T-helper 1 cell (primary cell): ENCODE measurements at regions not wholly inside any gene's neighbourhood (a gene's known extent, or its start where the extent isn't known, plus 50 kb on each side); places are given as distances from the start of the nearest gene placed in this dataset.
"Not testable (repeated sequence)": the region's sequence is repeated elsewhere in the genome, so short reads cannot be mapped to it uniquely, and the experiment has no call there.

Experiments
- DNase-seq, 5 donors: peaks; one replicate each; pipeline ENCODE4 v3.0.0-alpha.2; 2012 to 2020

DNA sequence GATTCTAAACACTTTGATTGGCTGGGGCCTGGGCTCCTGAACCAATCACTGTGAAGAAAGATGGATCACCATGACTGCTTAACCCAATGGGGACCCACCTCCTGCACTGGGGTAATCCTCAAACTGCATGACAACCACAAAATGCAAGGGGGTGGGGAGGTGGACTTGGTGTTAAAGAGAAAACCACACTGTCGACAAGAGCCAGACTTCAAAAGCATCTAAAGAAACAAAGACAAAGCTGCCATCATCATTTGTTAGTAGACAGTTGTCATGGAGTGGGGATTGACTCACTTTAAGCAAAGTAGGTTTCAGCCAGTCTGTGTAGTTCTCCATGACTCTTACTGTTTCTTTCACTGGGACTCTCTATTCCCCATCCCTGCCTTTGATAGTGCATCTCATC is 433.8 kb downstream of the PLPP3 start:
- no peak for DNase-seq

DNA sequence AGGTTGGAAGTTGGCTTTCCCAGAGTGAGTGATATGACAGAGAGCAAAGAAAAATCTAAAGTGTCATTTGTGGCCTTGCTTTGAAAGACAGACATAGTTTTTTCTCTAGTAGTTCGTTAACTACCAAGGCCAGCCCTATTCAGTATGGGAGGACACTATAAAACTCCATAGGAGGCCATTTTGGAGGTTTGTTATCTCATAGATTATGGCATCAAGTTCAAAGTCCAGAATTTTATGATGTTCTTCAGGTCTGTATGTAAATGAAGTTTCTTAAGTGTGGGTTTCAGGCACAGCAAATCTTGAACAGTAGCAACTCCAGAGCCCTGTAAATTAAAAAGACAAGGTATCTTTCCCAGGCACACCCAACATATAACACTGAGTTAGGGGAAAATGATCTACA is 437.1 kb downstream of the PLPP3 start:
- DNase-seq: no peak

DNA sequence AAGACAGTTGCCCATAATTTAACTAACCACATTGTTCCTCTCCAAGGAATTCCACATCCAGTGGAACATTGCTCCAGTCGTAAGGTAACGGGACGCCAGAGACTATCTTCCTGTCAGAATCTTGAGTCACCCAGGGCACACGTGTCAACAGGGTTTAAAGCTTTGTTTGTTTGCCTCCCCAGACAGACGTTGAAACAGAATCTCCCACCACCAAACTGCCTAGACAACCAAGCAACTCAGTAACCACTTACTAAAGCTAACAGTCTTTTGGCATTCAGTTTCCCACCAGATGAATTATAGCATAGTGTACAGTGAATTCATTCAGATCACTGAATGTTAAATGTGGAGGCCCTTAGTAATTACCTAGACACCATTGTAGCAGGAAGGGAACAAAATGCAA is 439.5 kb downstream of the PLPP3 start:
- no peak for DNase-seq

DNA sequence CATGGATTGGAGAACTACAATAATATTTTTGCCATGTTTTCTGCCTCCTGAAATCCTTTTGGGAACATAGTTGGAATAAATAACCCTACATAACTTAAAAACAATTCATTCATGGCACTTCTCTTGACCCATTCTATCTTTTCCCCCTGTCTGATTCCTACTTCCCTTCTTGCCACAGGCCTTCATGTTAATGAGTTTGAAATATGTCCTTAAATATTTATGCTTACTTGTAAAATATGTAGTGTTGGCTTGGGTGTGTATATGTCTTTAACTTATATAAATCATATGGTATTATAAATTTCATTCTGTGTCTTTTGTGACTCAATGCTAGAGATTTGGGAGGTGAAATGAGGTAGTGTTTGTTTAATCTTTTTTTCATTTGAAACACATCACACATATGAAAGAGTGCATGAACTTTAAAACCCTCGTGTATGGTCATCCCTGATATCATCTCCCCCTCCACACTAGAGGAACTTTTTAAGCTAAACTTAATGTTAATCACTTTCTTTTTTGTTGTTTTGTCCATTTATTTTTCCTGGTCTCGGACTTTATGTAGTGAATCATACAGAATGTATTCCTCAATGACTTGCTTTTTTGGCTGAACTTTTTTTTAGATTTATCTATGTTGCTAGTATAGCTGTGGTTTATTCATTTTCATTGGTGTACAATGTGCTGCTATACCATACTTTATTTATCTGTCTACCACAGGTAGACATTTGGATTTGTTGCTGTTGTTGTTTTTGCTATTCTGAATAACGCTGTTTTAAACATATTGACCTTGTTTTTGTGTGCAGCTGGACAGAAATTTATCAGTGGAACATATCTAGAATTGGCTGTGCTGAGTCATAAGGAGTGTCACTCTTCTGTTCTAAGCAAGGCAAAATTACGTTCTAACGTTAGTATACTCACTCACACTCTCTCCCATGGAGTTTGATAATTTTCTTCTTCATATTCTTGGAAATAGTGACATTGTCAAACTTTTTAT is 441.6 kb downstream of the PLPP3 start:
- no peak for DNase-seq

DNA sequence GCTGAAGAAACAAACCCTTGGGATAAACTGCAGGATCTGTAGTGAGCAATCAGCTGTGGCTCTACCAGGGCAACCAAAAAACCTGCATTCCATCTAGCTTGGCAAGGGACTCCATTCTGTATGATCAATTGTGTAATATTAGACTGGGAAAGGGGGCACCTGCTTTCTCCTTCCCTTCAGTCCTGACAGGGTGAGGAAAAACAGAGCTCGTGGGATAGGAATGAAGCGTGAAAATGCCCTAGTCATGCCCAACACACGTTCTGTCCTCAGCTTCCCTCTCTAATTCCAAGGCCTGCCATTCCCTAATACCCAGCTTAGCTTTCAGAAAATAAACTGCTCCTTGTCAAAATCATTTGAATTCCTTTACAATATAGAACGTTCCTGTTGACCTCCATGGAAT is 442.3 kb downstream of the PLPP3 start:
- DNase-seq: no peak

DNA sequence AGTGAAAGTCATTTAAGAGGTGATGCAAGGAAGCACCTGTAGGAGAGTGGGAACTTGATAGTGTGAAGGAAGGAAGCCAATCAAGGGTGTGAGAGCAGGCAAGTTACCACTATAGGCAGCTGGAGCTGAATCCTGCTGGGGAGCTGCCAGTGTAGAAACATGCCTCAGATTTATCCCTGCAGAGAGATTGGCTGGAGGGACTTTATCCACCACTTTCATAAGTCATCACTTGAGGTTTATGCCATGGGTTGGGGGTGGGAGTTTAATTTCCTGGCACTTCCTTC is 443.6 kb downstream of the PLPP3 start:
- no peak for DNase-seq

DNA sequence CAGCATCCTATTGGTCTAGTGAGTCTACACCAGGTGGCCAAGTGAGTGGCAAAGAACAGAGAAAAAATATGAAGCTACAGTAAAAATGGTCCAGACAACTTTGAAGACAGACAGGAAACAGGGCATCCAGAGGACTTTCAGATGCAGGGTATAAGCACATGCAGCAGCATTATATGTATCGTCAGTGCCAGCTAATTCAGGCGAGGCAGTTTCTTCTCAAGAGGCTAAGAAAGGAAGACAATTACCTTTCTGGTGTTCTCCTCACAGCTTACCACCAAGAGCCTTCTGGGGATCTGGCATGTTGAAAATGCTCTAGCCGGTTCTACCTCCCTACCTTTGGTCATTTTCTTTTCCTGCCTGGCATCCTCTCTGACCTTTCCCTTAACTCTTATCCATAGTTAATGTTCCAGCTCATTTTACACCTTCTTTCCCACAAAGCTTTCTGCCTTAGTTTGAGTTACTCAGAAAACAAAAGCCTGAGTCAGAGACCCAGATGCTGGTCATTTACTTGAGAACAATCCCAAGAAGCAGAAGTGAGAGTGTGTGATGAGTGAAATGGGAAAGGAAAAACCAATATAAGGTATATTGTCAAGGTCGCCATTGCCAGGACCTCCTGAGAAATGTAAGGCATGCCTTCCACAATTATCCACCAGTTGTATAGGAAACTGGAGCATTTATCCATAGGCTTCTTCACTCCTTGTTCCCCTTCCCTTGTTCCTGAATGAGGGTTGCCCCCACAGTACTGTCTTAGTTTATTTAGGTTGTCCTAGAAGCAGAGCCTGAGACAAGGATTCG is 444.1 kb downstream of the PLPP3 start:
- DNase-seq: no peak

DNA sequence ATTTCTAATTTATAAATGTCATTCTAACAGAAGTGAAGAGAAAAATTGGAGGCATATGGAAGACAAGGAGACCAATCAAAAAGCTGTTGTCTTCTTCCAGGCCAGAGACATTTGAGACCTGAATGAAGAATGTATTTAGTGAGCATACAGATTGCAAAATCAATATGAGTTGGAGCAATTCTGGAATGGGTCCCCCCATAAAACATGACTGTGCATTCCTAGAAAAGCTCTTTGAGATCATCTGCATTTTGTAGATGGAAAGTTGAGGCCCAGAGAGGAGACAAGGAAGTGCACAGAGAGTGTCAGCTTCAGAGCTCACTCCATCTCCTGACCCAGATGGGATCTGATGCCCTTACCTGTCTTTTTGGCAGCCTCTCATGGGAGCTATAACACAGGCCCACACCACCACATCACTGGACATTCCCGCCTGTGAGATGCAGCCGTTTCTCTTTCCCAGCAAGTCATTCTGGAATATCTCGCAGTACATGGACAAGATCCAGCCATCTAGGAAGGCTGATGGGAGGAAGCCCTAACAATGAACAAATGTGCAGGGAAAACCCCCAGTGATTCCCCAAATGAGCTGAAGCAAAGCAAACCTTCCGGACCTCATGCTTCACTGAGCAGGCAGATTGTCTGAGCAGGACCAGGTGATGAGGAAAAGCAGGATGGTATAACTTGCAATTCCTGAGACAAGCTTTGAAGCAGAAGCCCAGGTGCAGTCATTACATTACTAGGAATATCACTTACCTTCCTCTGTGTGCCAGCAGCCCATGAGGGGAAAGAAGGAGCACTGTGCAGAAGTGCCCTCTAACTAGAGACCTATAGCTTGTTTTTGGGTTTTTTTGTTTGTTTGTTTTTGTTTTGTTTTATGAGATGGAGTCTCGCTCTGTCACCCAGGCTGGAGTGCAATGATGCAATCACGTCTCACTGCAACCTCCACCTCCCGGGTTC is 445.6 kb downstream of the PLPP3 start:
- no peak for DNase-seq

DNA sequence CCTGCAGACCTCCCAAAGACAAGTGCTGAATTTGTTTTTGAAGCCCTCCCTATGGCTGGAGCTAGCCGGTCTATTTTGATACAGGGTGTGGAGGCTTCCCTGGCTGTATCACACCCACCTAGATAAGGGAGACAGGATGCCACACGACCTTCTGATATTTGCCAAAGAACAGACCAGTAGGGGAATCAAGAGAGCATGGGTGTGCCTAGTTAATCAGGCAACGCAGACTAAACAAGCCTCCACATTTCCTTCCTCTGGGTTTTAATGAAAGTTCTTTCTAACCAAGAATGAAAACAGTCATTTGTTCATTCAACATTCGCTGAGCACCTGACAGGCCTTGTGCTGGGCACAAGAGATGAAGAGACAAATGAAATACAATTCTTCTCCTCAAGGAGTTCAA is 446.8 kb downstream of the PLPP3 start:
- no peak for DNase-seq

DNA sequence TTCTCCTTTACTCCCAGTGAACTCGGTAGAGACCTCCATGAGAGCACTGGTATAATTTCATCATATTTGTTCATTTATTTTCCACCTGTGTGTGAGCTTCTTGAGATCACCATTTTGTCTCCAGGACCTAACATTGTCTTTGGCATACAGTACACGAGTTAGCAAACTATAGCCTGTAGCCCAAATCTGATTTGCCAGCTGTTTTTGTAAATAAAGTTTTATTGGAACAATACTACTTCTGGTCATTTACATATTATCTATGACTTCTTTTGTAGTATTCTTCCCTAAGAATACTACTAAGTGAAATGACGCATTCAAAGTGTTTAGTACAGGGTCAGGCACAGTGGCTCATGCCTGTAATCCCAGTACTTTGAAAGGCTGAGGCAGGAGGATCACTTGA is 449.5 kb downstream of the PLPP3 start:
- DNase-seq: no peak

DNA sequence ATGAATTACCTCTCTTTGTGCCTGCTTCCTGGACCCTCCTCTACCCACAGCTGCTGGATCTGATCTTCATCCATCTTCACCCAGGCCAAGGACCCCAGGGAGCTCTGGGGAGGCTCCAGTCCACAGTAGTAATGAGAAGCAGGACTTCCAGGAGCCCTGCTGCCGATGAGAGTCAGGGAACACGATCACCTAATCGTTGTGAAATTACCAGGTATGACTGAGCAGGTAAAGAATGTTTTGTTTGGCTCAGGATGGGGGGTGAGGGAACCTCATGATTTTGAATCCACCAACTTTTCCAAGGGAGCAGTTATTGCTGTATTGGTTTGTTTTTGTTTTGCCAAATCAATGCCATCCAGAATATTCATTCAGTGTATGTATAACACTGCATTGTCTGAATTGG is 454.0 kb downstream of the PLPP3 start:
- no peak for DNase-seq

DNA sequence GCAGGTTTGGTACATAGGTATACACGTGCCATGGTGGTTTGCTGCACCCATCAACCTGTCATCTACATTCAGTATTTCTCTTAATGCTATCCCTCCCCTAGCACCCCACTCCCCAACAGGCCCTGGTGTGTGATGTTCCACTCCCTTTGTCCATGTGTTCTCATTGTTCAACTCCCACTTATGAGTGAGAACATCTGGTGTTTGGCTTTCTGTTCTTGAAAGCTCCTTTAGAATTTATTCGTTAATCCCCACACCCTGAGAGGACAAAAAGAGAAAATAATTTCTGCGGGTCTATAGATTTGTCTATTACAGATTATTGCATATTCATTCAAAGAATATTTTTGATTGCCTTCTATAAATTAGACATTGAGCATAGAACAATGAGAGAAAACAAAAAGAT is 455.5 kb downstream of the PLPP3 start:
- no peak for DNase-seq

DNA sequence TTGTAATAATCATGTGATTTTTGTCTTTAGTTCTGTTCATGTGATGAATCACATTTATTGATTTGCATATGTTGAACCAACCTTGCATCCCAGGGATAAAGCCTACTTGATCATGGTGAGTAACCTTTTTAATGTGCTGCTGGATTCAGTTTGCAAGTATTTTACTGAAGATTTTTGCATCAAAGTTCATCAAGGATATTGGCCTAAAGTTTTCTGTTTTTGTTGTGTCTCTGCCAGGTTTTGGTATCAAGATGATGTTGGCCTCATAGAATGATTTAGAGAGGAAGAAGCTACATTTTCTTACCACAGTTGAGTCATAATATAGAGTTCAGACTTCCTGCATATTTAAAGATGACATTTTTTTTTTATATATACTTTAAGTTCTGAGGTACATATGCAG is 455.9 kb downstream of the PLPP3 start:
- no peak for DNase-seq

DNA sequence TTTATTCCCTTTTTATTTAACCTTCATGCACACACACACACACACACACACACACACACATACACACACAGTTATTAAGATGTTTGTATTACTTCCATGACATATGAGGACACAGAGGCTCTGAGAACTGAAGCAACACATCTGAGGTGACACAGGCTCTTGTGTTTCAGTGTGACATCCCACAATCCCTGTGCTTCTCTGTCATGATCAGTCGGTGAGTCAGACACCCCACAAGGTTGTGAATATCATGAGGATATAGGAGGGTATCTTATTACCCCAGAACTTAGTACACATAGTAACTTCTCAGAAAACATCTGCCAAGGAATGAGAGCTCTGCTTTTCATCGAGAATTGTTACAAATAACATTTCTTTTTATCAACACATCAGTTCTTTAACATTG is 459.3 kb downstream of the PLPP3 start:
- DNase-seq: no peak

DNA sequence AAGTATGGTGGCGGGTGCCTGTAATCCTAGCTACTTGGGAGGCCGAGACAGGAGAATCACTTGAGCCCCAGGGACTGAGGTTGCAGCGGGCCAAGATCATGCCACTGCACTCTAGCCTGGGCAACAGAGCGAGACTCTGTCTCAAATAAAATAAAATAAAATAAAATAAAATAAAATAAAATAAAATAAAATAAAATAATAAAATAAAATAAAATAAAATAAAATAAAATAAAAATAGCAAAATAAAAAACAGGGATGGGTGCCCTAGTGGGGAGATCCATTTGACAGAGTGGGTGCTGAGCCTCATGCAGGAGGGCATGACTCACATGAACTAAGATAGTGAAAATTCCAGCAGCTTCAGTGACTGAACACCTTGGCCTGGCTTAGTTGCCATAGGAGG is 460.7 kb downstream of the PLPP3 start:
- DNase-seq: not testable (repeated sequence)

DNA sequence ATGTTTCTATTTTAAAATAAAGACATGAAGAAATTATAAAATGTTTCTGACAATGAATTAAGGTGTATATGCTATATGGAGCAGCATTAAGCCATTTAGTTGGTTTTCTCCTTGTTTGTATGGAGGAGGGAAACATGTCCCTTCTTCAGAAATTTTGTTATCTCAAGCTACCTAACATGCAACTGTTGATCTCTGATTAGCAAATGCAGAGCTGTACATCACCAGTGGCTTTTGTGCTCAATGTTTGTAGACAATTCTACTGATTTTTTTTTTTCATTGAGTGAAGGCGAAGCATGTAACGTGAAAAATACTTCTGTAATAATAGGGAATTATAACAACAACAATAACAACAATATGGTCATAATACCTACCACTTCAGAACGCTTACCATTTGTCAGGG is 463.7 kb downstream of the PLPP3 start:
- DNase-seq: no peak

DNA sequence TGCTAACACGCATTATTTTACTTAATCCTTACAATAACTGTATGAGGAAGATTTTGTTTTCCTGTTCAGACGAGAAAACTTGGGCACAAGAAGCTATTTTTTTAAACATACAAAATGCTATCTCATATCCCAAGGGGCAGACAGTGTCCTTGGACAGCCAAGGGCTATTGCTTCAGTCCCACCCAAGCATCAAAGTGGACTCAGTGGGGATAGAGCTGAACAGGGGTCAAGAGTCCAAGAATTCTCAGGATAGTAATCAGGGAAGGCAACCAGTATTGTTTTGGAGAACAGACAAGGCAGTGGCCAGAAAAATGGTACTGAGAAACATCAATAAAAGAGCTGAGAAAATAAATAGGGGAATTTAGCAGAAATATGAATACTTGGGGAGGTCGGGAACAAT is 465.7 kb downstream of the PLPP3 start:
- DNase-seq: no peak

DNA sequence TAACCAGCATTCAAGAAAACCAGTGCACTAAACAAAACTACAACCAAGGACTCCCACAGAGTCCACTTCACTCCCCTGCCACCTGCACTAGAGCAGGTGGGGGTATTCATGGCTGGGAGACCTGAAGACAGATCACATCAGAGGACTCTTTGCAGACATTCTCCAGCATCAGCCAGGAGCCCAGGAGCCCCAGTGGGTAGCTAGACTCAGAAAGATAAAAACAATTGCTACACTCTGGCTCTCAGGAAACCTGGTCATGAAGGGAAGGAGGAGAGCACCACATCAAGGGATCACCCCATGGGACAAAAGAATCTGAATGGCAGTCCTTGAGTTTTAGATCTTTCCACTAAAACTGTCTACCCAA is 472.1 kb downstream of the PLPP3 start:
- DNase-seq: no peak

DNA sequence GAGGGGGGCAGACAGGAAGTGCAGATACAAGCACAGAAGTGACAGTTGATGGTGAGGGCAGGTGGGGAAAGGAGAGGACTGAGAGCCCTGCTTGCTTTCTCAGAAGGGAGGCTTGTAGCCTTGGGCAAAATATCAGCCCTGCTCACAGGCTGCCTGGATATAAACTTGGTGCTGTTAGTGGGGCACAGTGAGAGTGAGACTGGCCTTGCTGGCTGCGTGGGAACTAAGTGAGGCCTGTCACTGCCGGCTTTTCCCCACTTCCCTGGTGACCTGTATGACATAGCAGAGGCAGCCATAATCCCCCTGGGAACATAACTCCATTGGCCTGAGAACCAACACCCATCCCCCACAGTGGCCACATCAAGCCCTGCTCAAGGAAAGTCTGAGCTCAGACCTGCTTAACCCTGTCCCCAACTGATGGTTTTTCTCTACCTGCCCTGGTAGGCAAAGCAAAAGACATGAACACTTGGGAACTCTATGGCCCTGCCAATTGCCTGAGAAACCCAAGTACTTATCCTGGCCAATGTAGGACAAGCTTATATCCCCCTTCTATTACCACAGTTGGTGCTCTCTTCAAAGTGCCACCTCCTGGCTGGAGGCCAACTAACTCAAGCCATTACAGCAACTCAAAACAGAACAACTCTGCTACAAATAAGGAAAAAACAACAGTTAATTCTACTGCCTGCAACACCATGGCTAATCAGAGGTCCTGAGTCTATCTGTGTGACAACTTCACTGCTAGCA is 472.7 kb downstream of the PLPP3 start:
- DNase-seq: no peak

DNA sequence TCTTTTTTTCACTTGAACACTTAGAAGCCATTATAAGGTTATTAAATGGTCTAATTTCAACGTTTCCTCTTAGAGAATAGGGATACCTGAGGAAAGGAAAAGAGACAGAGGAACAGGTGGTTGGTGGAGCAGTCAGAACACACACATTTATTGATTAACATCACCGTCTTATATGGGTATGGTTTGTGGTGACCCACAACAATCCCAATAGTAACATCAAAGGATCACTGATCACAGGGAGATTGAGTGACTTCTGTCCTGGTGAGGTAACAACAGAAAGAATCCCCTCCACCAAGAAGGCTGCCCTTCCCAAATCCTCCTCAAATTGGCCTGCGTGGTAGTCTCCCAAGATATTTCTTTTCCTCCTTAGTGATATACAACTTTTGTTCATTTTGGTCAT is 474.0 kb downstream of the PLPP3 start:
- DNase-seq: no peak

DNA sequence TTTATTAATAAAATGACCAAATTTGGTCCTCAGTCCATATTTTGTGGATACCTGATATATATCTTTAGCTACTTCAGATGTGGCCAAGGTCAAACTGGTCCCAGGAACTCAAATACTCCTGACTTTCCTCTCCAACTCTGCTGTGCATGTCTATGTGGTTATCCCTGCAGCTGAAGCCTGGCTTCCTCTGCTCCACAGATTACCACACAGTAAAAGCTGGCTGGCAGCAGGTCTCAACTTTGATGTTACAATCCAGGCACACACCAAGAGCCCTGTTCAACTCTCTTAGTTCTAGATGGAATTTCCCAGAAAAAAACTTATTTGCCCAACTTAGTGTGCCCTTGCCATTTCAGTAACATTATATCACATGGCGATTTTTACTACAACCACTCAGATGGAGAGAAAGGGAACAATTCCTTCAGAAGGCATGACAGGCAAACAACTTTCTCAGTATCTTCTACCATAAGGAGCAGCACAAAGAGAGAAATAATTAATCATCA is 479.5 kb downstream of the PLPP3 start:
- DNase-seq: no peak

DNA sequence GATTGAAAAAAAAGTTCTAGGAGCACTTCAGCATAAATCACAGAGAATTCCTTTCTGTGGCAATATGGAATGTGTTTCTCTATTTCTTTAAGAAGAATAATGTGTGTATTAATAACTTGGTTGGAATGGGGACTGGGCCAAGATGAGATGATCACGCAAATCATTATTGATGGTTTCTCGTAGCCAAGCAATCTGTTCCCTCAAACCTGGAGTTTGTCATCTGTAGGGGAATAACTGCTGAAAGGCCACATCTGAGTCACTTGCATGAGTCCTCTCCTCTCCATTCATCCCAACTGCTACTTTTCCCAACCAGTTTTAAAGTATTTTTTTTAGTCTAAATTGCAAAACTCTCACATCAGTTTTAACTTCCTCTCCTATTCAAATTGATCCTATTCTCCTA is 480.4 kb downstream of the PLPP3 start:
- no peak for DNase-seq
